Left lung (tissue), 4 donors: ENCODE measurements at regions not wholly inside any gene's neighbourhood (a gene's known extent, or its start where the extent isn't known, plus 50 kb on each side); places are given as distances from the start of the nearest gene placed in this dataset.
A peak's percentile ranks its signal among the peaks of the same experiment; 100 is the strongest.
"Not testable (repeated sequence)": the region's sequence is repeated elsewhere in the genome, so short reads cannot be mapped to it uniquely, and the experiment has no call there.

Source experiments
- ATAC-seq: fragments of 200-7000 bp; cut with Tn5 transposase; one replicate; pipeline ENCODE4 v1.9.1; 2020; ENCODE audit warnings: moderate library complexity
- DNase-seq, 4 donors: peaks; one replicate each; pipeline ENCODE4 v3.0.0-alpha.2; 2013 to 2020
- H3K27ac ChIP-seq, 2 donors: fragments of 200-600 bp; sonication (generic) in 1 of 2; one replicate each; pipeline versions ENCODE4 v1.5.0 to v1.8.0; 2020 to 2021
- H3K27me3 ChIP-seq, 2 donors: fragments of 200-600 bp; sonication (generic) in 1 of 2; one replicate each; pipeline versions ENCODE4 v1.5.0 to v1.8.0; 2020 to 2021
- H3K36me3 ChIP-seq, 2 donors: fragments of 200-600 bp; sonication (generic) in 1 of 2; one replicate each; pipeline versions ENCODE4 v1.5.0 to v1.8.0; 2020 to 2021
- H3K4me1 ChIP-seq, 2 donors: fragments of 200-600 bp; one replicate each; pipeline ENCODE4 v1.8.0; 2021
- H3K4me3 ChIP-seq, 2 donors: fragments of 200-600 bp; sonication (generic) in 1 of 2; one replicate each; pipeline versions ENCODE4 v1.5.0 to v1.8.0; 2020 to 2021; ENCODE audit warnings: mild to moderate bottlenecking in 1 of 2
- H3K9me3 ChIP-seq, 2 donors: fragments of 200-600 bp; sonication (generic) in 1 of 2; one replicate each; pipeline versions ENCODE4 v1.5.0 to v1.8.0; 2020 to 2021
- intact Hi-C, 2 donors: fragments of 100-400 bp; cut with DNase I; formaldehyde crosslinking; loops; one replicate each; pipeline versions ENCODE4 v1.11.2 to v1.14.2; 2022
- TF ChIP-seq, protein P1 (sequence below), 2 donors: fragments of 200-600 bp; sonication (generic) in 1 of 2; IDR thresholded peaks; one replicate each; pipeline versions ENCODE4 v1.5.0 to v1.8.0; 2021; ENCODE audit warnings: antibody characterized with exemption in 2 of 2
- donor health status: DM: no; HTN: yes; CAD: no.
- donor health status: DM: no; HTN: no; CAD: no.

DNA sequence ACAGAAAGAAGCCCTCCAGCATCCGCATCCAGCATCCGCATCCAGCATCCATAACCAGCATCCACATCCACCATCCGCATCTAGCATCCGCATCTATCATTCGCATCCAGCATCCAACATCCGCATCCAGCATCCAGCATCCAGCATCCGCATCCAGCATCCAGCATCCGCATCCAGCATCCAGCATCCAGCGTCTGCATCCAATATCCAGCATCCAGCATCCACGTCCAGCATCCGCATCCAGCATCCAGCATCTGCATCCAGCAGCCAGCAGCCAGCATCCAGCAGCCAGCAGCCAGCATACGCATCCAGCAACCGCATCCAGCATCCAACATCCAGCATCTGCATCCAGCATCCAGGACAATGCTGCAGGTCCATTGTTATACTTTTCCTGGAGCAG lies 671.0 kb upstream of the C16orf82 start:
- ATAC-seq, result no peak
- no peaks in the 10 kb centered on the region for H3K4me1 ChIP-seq
- TF ChIP-seq, protein P1, sequence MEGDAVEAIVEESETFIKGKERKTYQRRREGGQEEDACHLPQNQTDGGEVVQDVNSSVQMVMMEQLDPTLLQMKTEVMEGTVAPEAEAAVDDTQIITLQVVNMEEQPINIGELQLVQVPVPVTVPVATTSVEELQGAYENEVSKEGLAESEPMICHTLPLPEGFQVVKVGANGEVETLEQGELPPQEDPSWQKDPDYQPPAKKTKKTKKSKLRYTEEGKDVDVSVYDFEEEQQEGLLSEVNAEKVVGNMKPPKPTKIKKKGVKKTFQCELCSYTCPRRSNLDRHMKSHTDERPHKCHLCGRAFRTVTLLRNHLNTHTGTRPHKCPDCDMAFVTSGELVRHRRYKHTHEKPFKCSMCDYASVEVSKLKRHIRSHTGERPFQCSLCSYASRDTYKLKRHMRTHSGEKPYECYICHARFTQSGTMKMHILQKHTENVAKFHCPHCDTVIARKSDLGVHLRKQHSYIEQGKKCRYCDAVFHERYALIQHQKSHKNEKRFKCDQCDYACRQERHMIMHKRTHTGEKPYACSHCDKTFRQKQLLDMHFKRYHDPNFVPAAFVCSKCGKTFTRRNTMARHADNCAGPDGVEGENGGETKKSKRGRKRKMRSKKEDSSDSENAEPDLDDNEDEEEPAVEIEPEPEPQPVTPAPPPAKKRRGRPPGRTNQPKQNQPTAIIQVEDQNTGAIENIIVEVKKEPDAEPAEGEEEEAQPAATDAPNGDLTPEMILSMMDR (IDR thresholded peaks at IDR 0.05), result no peak

DNA sequence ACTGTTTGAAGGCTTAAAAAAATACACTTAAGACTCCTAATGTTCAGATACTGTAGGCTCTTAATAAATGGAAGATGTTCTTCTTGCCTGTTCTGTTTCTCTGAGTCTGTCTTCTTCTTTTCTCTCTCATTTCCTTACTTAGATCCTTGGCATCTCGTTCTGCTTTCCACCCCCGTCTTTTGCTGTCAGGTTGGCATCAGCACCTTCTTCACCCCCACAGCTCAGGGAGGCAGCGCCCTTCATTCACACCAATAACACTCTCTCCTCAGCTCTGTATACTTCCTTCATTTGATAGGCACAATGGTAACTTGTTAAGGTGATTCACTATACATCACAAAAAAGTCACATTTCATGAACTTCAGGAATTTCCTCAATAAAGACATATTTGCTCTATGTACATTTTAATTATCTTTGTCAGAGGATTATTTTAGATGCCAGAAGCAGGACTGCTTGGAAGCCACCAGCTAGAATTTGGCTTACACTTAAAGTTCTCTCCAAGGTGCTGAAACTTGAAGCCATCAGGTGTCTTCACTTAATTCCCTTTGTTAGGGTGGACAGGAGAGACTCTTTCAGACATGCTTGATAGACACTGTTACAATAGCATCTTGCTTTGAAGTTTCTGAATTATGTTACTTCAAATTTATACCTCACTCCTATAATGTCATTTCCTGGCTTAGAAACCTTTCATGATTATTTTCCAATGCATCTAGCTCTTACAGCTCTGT lies 670.1 kb upstream of the C16orf82 start:
- no peak overlapping the region for H3K27ac ChIP-seq
- DNase-seq (no peak), ATAC-seq (no peak)
- peaks cover 0 to 2% of the 10 kb centered on the region in 2 donors for H3K9me3 ChIP-seq
- TF ChIP-seq, protein P1 (IDR thresholded peaks at IDR 0.05), result no peak
- no peaks in the 10 kb centered on the region for H3K4me1 ChIP-seq
- no peaks in the 10 kb centered on the region for H3K36me3 ChIP-seq
- H3K27me3 ChIP-seq, result no peaks in the 10 kb centered on the region
- intact Hi-C loops, result no loop called here
- no peak overlapping the region for H3K4me3 ChIP-seq

More for the DNA sequence above, 671.0 kb upstream of the C16orf82 start:
- peak in 1 of 4 donors; percentile 53 for DNase-seq
- intact Hi-C loops, result no loop called here
- no peak overlapping the region for H3K27ac ChIP-seq
- no peaks in the 10 kb centered on the region for H3K27me3 ChIP-seq
- no peak overlapping the region for H3K4me3 ChIP-seq
- H3K9me3 ChIP-seq, result peaks cover 0 to 2% of the 10 kb centered on the region in 2 donors
- H3K36me3 ChIP-seq, result no peaks in the 10 kb centered on the region

DNA sequence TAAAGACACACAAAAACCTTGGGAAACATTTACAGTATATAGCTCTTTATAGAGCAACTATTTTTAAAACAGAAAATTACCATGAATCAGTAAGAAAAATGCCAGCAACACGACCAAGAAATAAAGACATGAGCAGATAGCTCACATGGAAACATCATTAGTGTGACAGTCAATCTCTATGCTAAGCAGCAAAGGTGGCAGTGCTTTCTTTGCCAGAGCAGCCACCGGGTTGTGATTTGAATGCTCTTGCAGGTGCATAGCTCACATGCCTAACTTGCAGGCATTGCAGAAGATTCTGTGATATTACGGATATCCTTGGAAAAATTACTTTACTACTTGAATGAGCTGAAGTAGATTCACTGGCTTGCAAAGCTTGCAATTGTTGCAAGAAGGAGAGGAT lies 652.9 kb upstream of the C16orf82 start:
- intact Hi-C loops, result no loop called here

GRCh38 chr16:26419458-26419857 lies 647.3 kb upstream of the C16orf82 start:
- H3K4me3 ChIP-seq, DNase-seq, H3K36me3 ChIP-seq, H3K27ac ChIP-seq, H3K27me3 ChIP-seq, ATAC-seq, H3K4me1 ChIP-seq, intact Hi-C loops: not testable (repeated sequence)
- peaks cover 0 to 11% of the 10 kb centered on the region in 2 donors for H3K9me3 ChIP-seq

More for the DNA sequence above, 652.9 kb upstream of the C16orf82 start:
- DNase-seq, result no peak
- Histone ChIP-seq H3K27ac (no peak overlapping the region), H3K36me3 (no peaks in the 10 kb centered on the region), H3K4me1 (no peaks in the 10 kb centered on the region), H3K27me3 (no peaks in the 10 kb centered on the region), H3K4me3 (no peak overlapping the region), H3K9me3 (no peaks in the 10 kb centered on the region)
- TF ChIP-seq, protein P1 (IDR thresholded peaks at IDR 0.05), result no peak
- no peak for ATAC-seq

- H3K4me1 ChIP-seq, result no peaks in the 10 kb centered on the region
- intact Hi-C loops, result loop anchor here in 1 of 2 donors (5.0 kb wide), 1 partner anchor 47 kb away; no protein-coding TSS in a partner anchor
- no peaks in the 10 kb centered on the region for H3K27me3 ChIP-seq
- H3K4me3 ChIP-seq, result no peak overlapping the region
- ATAC-seq (no peak), DNase-seq (no peak)
- no peaks in the 10 kb centered on the region for H3K36me3 ChIP-seq
- TF ChIP-seq, protein P1 (IDR thresholded peaks at IDR 0.05), result no peak
- peaks cover 0 to 11% of the 10 kb centered on the region in 2 donors for H3K9me3 ChIP-seq
- H3K27ac ChIP-seq, result no peak overlapping the region
Observed at GRCh38 chr16:26430618-26431017, 636.1 kb upstream of the C16orf82 start.
